Colonic mucosa (tissue), 4 donors: ENCODE measurements at regions not wholly inside any gene's neighbourhood (a gene's known extent, or its start where the extent isn't known, plus 50 kb on each side); places are given as distances from the start of the nearest gene placed in this dataset.

Experiments used
- DNase-seq: peaks from one replicate; pipeline ENCODE4 v3.0.0-alpha.2; 2020
- H3K27ac ChIP-seq: fragments of 200-600 bp; one replicate; pipeline ENCODE4 v1.8.0; 2021
- H3K27me3 ChIP-seq: fragments of 200-600 bp; one replicate; pipeline ENCODE4 v1.8.0; 2021
- H3K36me3 ChIP-seq: fragments of 200-600 bp; one replicate; pipeline ENCODE4 v1.8.0; 2021
- H3K4me1 ChIP-seq: fragments of 200-600 bp; one replicate; pipeline ENCODE4 v1.8.0; 2021; ENCODE audit warnings: mild to moderate bottlenecking
- H3K4me3 ChIP-seq: fragments of 200-600 bp; one replicate; pipeline ENCODE4 v1.8.0; 2021
- H3K9ac ChIP-seq, 2 donors: one replicate each; pipeline ENCODE4 v1.7.0; 2013; ENCODE audit warnings: control low read depth in 2 of 2, low read depth in 2 of 2, low read length in 2 of 2
- H3K9me3 ChIP-seq: fragments of 200-600 bp; one replicate; pipeline ENCODE4 v1.8.0; 2021
- intact Hi-C: fragments of 100-400 bp; cut with DNase I; formaldehyde crosslinking; loops from one replicate; pipeline ENCODE4 v1.14.1; 2022
- TF ChIP-seq, protein P1 (sequence below): fragments of 200-600 bp; IDR thresholded peaks from one replicate; pipeline ENCODE4 v1.8.0; 2022; ENCODE audit warnings: antibody characterized with exemption, mild to moderate bottlenecking
- donor health status: healthy.
- donor health status: DM: no; HTN: no; CAD: no.
- donor health status: DM: no; HTN: no; CAD: no.

GRCh38 chr6:67567842-67568241 is 1067.2 kb upstream of the ADGRB3 start:
- DNase-seq = no peak
- H3K9me3 ChIP-seq = no peaks in the 10 kb centered on the region
- TF ChIP-seq, protein P1, sequence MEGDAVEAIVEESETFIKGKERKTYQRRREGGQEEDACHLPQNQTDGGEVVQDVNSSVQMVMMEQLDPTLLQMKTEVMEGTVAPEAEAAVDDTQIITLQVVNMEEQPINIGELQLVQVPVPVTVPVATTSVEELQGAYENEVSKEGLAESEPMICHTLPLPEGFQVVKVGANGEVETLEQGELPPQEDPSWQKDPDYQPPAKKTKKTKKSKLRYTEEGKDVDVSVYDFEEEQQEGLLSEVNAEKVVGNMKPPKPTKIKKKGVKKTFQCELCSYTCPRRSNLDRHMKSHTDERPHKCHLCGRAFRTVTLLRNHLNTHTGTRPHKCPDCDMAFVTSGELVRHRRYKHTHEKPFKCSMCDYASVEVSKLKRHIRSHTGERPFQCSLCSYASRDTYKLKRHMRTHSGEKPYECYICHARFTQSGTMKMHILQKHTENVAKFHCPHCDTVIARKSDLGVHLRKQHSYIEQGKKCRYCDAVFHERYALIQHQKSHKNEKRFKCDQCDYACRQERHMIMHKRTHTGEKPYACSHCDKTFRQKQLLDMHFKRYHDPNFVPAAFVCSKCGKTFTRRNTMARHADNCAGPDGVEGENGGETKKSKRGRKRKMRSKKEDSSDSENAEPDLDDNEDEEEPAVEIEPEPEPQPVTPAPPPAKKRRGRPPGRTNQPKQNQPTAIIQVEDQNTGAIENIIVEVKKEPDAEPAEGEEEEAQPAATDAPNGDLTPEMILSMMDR = no peak
- no peaks in the 10 kb centered on the region for H3K27me3 ChIP-seq
- H3K4me1 ChIP-seq = no peaks in the 10 kb centered on the region
- H3K36me3 ChIP-seq = no peaks in the 10 kb centered on the region
- H3K27ac ChIP-seq = no peak overlapping the region
- intact Hi-C loops = no loop called here
- H3K9ac ChIP-seq = no peak overlapping the region
- H3K4me3 ChIP-seq = no peak overlapping the region

DNA sequence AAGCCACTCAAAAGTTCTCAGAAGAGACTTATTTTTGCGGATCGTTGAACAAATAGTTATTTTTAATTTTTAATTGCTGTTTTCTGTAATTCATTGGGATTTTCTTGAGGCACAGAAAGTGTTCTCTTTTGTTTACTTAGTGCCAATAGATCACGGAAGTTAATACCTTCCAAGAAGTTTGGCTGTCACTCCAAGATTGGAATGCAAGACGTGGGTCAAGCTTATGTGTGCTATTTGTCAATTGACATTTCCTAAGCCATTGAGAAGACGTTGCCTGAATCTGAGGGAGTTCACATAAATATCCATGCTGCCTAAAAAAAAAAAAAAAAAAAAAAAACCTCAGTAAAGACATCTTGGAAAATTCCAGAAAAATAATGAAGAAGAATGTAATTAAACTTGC is 1071.4 kb upstream of the ADGRB3 start:
- no peak overlapping the region for H3K9ac ChIP-seq
- no peaks in the 10 kb centered on the region for H3K36me3 ChIP-seq
- intact Hi-C loops = no loop called here
- no peaks in the 10 kb centered on the region for H3K4me1 ChIP-seq
- TF ChIP-seq, protein P1 = no peak
- no peaks in the 10 kb centered on the region for H3K27me3 ChIP-seq
- no peak overlapping the region for H3K4me3 ChIP-seq
- H3K27ac ChIP-seq = no peak overlapping the region
- no peaks in the 10 kb centered on the region for H3K9me3 ChIP-seq
- DNase-seq = no peak

- no peaks in the 10 kb centered on the region for H3K36me3 ChIP-seq
- intact Hi-C loops = no loop called here
- H3K27me3 ChIP-seq = no peaks in the 10 kb centered on the region
- TF ChIP-seq, protein P1 = no peak
- H3K4me1 ChIP-seq = no peaks in the 10 kb centered on the region
- H3K9me3 ChIP-seq = no peaks in the 10 kb centered on the region
- H3K4me3 ChIP-seq = no peak overlapping the region
- no peak for DNase-seq
- no peak overlapping the region for H3K9ac ChIP-seq
- H3K27ac ChIP-seq = no peak overlapping the region
These were observed 1075.0 kb upstream of the ADGRB3 start for GRCh38 chr6:67560068-67560467.

DNA sequence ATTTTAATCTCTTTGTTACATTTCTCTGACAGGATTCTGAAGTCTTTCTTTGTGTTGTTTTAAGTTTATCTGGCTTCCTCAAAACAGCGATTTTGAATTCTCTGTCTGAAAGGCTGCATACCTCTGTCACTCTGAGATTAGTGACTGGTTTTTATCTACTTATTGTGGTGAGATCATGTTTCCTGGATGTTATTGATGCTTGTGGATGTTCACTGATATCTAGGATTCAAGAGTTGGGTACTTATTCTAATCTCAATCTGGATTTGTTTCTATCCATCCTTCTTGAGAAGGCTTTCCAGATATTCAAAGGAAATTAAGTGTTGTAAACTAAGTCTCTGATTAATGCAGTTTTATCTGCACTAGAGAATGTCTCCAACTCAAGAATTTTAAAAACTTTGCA is 1076.1 kb upstream of the ADGRB3 start:
- no peaks in the 10 kb centered on the region for H3K4me1 ChIP-seq
- no peak overlapping the region for H3K4me3 ChIP-seq
- TF ChIP-seq, protein P1 = no peak
- DNase-seq = no peak
- no peak overlapping the region for H3K9ac ChIP-seq
- no peak overlapping the region for H3K27ac ChIP-seq
- intact Hi-C loops = no loop called here
- no peaks in the 10 kb centered on the region for H3K36me3 ChIP-seq
- H3K9me3 ChIP-seq = no peaks in the 10 kb centered on the region
- no peaks in the 10 kb centered on the region for H3K27me3 ChIP-seq

DNA sequence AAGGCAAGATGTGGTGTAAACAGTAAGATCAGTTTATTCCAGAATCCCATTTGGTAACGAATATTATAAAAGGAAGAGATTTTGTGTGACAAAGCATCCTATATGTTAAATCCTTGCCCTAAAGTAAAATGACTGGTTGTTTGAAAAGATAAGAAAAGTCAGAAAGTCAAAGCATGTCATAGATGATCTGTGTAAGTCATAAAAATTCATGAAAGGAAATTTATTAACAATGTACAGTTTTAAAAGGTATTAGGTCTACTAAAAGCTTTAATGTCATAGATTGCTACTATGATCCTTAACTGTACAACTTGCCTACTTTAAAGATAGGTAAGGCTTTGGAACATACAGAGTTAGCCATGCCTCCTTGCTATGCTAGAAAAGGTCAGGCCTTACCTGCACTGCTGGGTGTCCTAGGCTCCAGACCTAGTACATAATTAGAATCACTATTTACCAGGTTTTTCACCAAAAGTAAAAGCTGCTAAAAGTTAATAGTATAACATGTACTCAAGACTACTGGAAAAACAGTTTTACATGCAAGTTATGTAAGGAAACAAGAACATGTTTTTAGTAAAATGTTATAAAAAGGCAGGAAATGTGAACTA is 1090.1 kb upstream of the ADGRB3 start:
- Histone ChIP-seq H3K27me3 (no peaks in the 10 kb centered on the region), H3K9me3 (no peaks in the 10 kb centered on the region), H3K36me3 (no peaks in the 10 kb centered on the region), H3K4me1 (no peaks in the 10 kb centered on the region), H3K27ac (no peak overlapping the region), H3K4me3 (no peak overlapping the region), H3K9ac (no peak overlapping the region)
- intact Hi-C loops = no loop called here
- DNase-seq = no peak
- TF ChIP-seq, protein P1 = no peak
